Endothelial cell of umbilical vein (primary cell): ENCODE measurements at regions not wholly inside any gene's neighbourhood (a gene's known extent, or its start where the extent isn't known, plus 50 kb on each side); places are given as distances from the start of the nearest gene placed in this dataset.

Experiments used
- FOS ChIP-seq: IDR thresholded peaks from 2 replicates; pipeline ENCODE4 v1.6.1; 2011; ENCODE audit warnings: mild to moderate bottlenecking, low read length, moderate library complexity, borderline replicate concordance; ENCODE audit not compliant: insufficient read depth
- JUN ChIP-seq: IDR thresholded peaks from 2 replicates; pipeline ENCODE4 v1.6.1; 2011; ENCODE audit warnings: borderline replicate concordance, low read depth; ENCODE audit not compliant: insufficient read length, insufficient read depth
- MAX ChIP-seq: IDR thresholded peaks from 2 replicates; pipeline ENCODE4 v1.6.1; 2011; ENCODE audit not compliant: insufficient read depth, insufficient read length
- MYC ChIP-seq: IDR thresholded peaks from one replicate; pipeline ENCODE4 v1.6.1; 2011; ENCODE audit warnings: mild to moderate bottlenecking, low read depth, low read length
- POLR2A ChIP-seq: IDR thresholded peaks from 2 replicates; pipeline ENCODE4 v1.6.1; 2012; ENCODE audit warnings: low read depth, mild to moderate bottlenecking, control low read depth, low read length
- POLR2AphosphoS5 ChIP-seq: IDR thresholded peaks from 2 replicates; pipeline ENCODE4 v1.6.1; 2012; ENCODE audit warnings: low read depth, mild to moderate bottlenecking, control low read depth, low read length, moderate library complexity; ENCODE audit not compliant: insufficient read depth
- TF ChIP-seq, protein P1 (sequence below), 2 donors: IDR thresholded peaks; 1 replicate in 1 of 2; 2 replicates in 1 of 2; pipeline ENCODE4 v1.5.1; 2011; ENCODE audit warnings: low read length in 2 of 2, mild to moderate bottlenecking in 2 of 2, moderate library complexity in 2 of 2, control low read depth in 1 of 2, inconsistent platforms in 1 of 2, low read depth in 1 of 2; ENCODE audit not compliant: insufficient read depth in 1 of 2; ENCODE audit errors: extremely low read depth in 1 of 2

- TF ChIP-seq, protein P1, sequence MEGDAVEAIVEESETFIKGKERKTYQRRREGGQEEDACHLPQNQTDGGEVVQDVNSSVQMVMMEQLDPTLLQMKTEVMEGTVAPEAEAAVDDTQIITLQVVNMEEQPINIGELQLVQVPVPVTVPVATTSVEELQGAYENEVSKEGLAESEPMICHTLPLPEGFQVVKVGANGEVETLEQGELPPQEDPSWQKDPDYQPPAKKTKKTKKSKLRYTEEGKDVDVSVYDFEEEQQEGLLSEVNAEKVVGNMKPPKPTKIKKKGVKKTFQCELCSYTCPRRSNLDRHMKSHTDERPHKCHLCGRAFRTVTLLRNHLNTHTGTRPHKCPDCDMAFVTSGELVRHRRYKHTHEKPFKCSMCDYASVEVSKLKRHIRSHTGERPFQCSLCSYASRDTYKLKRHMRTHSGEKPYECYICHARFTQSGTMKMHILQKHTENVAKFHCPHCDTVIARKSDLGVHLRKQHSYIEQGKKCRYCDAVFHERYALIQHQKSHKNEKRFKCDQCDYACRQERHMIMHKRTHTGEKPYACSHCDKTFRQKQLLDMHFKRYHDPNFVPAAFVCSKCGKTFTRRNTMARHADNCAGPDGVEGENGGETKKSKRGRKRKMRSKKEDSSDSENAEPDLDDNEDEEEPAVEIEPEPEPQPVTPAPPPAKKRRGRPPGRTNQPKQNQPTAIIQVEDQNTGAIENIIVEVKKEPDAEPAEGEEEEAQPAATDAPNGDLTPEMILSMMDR (IDR thresholded peaks at IDR 0.05; ENCODE audit: extremely low read depth in 1 of 2, insufficient read depth in 1 of 2, low read depth in 1 of 2, low read length in 2 of 2) = no peak
- TF ChIP-seq POLR2A (no peak), POLR2AphosphoS5 (no peak), MYC (no peak), FOS (peak; percentile 37), JUN (no peak), MAX (no peak)
These were observed 517.5 kb downstream of the ADGRL2 start for GRCh38 chr1:82318265-82318664.
